Progenitor cell of endocrine pancreas (in vitro differentiated cells): ENCODE measurements at regions not wholly inside any gene's neighbourhood (a gene's known extent, or its start where the extent isn't known, plus 50 kb on each side); places are given as distances from the start of the nearest gene placed in this dataset.

Experiments used
- DNase-seq: peaks from one replicate; pipeline ENCODE4 v3.0.0; 2021; ENCODE audit warnings: low spot score; ENCODE audit not compliant: unreplicated experiment
- H3K27ac Mint-ChIP-seq: 2 replicates; pipeline ENCODE4 v1.8.0; 2021; ENCODE audit warnings: mild to moderate bottlenecking, moderate library complexity, mixed read lengths
- H3K27me3 Mint-ChIP-seq: 2 replicates; pipeline ENCODE4 v1.8.0; 2021; ENCODE audit warnings: mixed read lengths
- H3K36me3 Mint-ChIP-seq: 2 replicates; pipeline ENCODE4 v1.8.0; 2022; ENCODE audit warnings: mixed read lengths; ENCODE audit not compliant: insufficient read depth
- H3K4me1 Mint-ChIP-seq: 2 replicates; pipeline ENCODE4 v1.8.0; 2021; ENCODE audit warnings: low read depth, mixed read lengths
- H3K4me3 Mint-ChIP-seq: 2 replicates; pipeline ENCODE4 v1.8.0; 2021; ENCODE audit warnings: low read depth, mild to moderate bottlenecking, moderate library complexity, mixed read lengths
- H3K9me3 Mint-ChIP-seq: 2 replicates; pipeline ENCODE4 v1.8.0; 2021; ENCODE audit warnings: low read depth, mixed read lengths
- TF ChIP-seq, protein P1 (sequence below): fragments of 200-600 bp; sonication (generic); IDR thresholded peaks from one replicate; pipeline ENCODE4 v1.5.0; 2021; ENCODE audit warnings: antibody characterized with exemption, mild to moderate bottlenecking; ENCODE audit not compliant: unreplicated experiment

DNA sequence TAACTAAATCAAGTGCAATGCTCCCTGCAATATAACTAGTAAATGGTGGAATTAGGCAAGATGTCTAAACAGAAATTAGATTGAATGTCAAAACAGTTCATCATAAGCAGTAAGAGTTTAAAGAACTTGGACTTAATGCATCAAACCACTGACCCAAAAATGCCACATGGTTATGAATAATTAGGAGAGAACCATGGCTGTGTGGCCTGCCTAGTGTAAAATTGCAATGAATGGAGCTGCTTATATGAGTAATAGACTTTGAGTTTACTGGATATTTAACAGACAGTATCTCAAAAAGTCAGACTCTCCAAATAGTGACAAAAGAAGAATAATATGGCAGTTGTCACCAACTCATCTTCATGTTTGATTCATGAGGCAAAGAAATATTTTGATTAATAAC lies 101.6 kb upstream of the COL5A2 start:
- TF ChIP-seq, protein P1, sequence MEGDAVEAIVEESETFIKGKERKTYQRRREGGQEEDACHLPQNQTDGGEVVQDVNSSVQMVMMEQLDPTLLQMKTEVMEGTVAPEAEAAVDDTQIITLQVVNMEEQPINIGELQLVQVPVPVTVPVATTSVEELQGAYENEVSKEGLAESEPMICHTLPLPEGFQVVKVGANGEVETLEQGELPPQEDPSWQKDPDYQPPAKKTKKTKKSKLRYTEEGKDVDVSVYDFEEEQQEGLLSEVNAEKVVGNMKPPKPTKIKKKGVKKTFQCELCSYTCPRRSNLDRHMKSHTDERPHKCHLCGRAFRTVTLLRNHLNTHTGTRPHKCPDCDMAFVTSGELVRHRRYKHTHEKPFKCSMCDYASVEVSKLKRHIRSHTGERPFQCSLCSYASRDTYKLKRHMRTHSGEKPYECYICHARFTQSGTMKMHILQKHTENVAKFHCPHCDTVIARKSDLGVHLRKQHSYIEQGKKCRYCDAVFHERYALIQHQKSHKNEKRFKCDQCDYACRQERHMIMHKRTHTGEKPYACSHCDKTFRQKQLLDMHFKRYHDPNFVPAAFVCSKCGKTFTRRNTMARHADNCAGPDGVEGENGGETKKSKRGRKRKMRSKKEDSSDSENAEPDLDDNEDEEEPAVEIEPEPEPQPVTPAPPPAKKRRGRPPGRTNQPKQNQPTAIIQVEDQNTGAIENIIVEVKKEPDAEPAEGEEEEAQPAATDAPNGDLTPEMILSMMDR = no peak
- Mint-ChIP-seq H3K4me1 (peaks cover 4% of the 10 kb centered on the region), H3K36me3 (no peaks in the 10 kb centered on the region), H3K9me3 (no peaks in the 10 kb centered on the region), H3K27ac (no peak overlapping the region), H3K4me3 (no peak overlapping the region), H3K27me3 (no peaks in the 10 kb centered on the region)
- DNase-seq = no peak

- no peak for DNase-seq
- H3K27ac Mint-ChIP-seq = no peak overlapping the region
- H3K9me3 Mint-ChIP-seq = peaks cover 6% of the 10 kb centered on the region
- H3K4me1 Mint-ChIP-seq = no peaks in the 10 kb centered on the region
- TF ChIP-seq, protein P1 = no peak
- no peaks in the 10 kb centered on the region for H3K27me3 Mint-ChIP-seq
- no peaks in the 10 kb centered on the region for H3K36me3 Mint-ChIP-seq
- no peak overlapping the region for H3K4me3 Mint-ChIP-seq
Observed at GRCh38 chr2:189285349-189285748, 105.8 kb upstream of the COL5A2 start.

- no peaks in the 10 kb centered on the region for H3K4me1 Mint-ChIP-seq
- no peaks in the 10 kb centered on the region for H3K27me3 Mint-ChIP-seq
- TF ChIP-seq, protein P1 = no peak
- H3K27ac Mint-ChIP-seq = no peak overlapping the region
- peaks cover 7% of the 10 kb centered on the region for H3K9me3 Mint-ChIP-seq
- no peak overlapping the region for H3K4me3 Mint-ChIP-seq
- DNase-seq = no peak
- no peaks in the 10 kb centered on the region for H3K36me3 Mint-ChIP-seq
Observed at GRCh38 chr2:189285962-189286645, 106.5 kb upstream of the COL5A2 start.

DNA sequence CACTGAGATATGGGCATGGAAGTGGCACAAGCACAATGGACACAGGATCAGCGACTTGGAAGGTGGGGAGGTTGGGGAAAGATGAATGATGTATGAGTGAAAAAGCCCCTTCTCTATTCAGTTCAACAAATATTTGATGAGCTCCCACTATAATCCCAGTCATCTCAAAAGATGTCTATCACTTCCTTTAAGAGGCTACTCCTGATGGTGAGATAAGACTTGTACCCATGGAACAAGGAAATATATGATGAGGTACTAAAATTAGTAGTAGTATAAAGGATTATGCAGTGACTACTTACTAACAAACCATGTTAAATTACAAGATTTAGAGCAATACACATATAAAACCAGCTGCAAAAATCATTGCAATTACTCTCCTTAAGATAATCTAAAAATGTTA lies 107.8 kb upstream of the COL5A2 start:
- Mint-ChIP-seq H3K4me1 (no peaks in the 10 kb centered on the region), H3K27ac (no peak overlapping the region), H3K9me3 (peaks cover 7% of the 10 kb centered on the region), H3K4me3 (no peak overlapping the region), H3K36me3 (no peaks in the 10 kb centered on the region), H3K27me3 (no peaks in the 10 kb centered on the region)
- TF ChIP-seq, protein P1 = no peak
- DNase-seq = no peak

GRCh38 chr2:189287982-189288521 lies 108.5 kb upstream of the COL5A2 start:
- DNase-seq = no peak
- Mint-ChIP-seq H3K4me3 (no peak overlapping the region), H3K27me3 (no peaks in the 10 kb centered on the region), H3K4me1 (no peaks in the 10 kb centered on the region), H3K36me3 (no peaks in the 10 kb centered on the region), H3K27ac (no peak overlapping the region), H3K9me3 (peaks cover 7% of the 10 kb centered on the region)
- TF ChIP-seq, protein P1 = peak; percentile 60
